Erythroblast (primary cell): ENCODE measurements at regions not wholly inside any gene's neighbourhood (a gene's known extent, or its start where the extent isn't known, plus 50 kb on each side); places are given as distances from the start of the nearest gene placed in this dataset.

Experiments
- DNase-seq, 2 experiments: peaks; one replicate each; lab custom pipeline; 2025; lab: John Stamatoyannopoulos, UW
- GATA1 ChIP-seq: IDR thresholded peaks from 2 replicates; pipeline ENCODE4 v1.6.1; 2011; ENCODE audit warnings: low read depth, mild to moderate bottlenecking, control low read depth, low read length, moderate library complexity
- POLR2A ChIP-seq: IDR thresholded peaks from 2 replicates; pipeline ENCODE4 v1.6.1; 2011; ENCODE audit warnings: mild to moderate bottlenecking, low read length

DNA sequence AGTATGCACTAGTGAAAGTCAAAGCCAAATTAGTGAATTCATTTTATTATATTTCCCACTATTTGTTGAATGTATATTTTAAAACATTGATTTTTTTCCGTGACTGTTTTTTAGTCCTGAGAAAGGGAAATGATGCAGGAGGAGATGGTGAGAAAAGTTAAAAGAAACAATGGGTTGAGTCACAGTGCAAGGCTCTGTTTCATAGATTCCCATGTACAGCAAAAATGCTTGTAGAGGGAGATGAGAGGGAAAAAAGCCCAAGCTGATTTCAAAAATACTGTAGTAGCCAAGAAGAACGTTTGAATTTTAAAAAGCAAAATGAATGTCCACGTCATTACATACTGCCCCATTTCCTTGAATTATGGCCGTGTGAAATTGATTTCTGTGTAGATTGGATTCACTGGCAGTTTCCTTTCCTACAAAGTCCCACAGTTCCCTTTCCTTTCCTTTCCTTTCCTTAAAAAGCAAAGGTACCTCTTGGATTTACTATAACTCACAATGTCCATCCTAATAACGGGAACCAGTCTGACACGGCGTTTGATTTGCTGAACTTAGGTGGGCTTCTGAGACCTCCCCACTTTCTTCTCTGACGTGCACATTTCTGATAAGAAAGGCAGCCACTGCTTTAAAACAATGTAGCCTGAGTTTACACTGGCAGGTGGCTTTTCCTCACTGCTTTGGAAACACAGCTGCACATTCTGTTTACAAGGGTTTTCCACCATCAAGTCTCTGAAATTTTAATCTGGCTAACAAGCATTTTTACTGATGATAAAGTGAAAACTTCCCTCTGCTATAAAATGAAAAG is 63.7 kb downstream of the SPCS3 start:
- DNase-seq, result no peak
- TF ChIP-seq GATA1 (no peak), POLR2A (no peak)

DNA sequence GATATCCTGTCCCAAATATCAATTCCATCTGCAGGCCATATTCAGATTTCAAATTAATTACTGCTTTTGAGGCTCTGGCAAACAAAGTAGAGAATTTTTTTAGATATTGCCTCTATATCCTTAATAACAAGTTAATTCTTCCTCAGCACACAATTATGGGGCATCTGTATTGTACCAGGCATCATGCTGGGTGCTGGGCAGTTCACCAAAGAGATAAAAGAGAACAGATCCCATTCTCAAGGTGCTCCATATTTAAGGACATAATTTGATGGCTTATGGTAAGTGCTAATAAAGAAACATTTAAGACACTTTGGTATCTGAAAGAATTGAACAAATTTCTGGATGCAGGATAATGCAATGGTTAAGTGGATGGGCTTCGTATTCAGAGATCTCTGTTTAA is 65.8 kb downstream of the SPCS3 start:
- TF ChIP-seq POLR2A (no peak), GATA1 (no peak)
- no peak for DNase-seq

- DNase-seq, result no peak
- TF ChIP-seq POLR2A (no peak), GATA1 (no peak)
Measured at GRCh38 chr4:176387571-176387970, 67.8 kb downstream of the SPCS3 start.

GRCh38 chr4:176393306-176394013 is 73.7 kb downstream of the SPCS3 start:
- DNase-seq, result no peak
- TF ChIP-seq POLR2A, result no peak
- no peak for TF ChIP-seq GATA1

DNA sequence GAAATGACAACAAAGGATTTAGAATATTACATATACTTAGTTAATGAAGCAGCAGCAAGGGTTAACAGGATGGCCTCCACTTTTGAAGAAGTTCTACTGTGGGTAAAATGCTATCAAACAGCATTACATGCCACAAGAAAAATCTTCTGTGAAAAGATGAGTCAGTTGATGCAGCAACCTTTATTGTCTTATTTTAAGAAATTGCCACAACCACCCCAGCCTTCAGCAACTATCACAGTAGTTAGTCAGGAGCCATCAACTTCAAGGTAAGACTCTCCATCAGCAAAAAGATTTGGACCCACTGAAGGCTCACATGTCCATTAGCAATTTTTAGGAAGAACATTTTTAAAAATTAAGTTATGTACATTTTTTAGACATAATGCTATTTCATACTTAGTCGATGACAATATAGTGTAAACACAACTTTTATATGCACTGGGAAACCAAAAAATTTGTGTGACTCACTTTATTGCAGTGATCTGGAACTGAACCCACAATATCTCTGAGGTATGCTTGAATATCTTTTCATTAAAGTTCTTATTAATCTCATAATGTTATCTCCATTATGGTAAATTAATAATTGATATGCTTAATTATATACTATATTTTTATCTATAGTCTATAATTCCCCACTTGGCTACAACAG is 81.2 kb downstream of the SPCS3 start:
- no peak for DNase-seq
- TF ChIP-seq GATA1, result no peak
- no peak for TF ChIP-seq POLR2A

GRCh38 chr4:176404621-176405020 is 84.9 kb downstream of the SPCS3 start:
- TF ChIP-seq POLR2A, result no peak
- TF ChIP-seq GATA1, result no peak
- no peak for DNase-seq

DNA sequence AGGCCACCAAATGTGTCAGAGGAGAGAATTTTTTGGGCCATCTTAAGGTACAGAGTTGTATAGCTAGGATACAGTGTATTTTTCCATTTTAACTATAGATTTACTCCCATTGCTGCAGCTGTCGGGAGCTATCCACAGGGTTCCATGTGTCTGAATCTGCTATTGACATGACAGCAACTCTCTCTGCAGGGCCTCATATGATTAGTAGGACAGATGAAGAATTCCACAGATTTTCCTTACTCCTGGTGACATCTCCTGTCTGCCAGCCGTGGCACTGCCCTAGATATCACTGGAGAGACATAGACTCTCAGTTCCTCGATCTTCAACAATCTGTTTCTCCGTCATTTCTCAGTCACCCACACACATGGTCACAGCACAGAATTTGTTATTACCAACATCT is 86.5 kb downstream of the SPCS3 start:
- no peak for TF ChIP-seq POLR2A
- TF ChIP-seq GATA1, result no peak
- no peak for DNase-seq

GRCh38 chr4:176406736-176407135 is 87.0 kb downstream of the SPCS3 start:
- DNase-seq, result no peak

DNA sequence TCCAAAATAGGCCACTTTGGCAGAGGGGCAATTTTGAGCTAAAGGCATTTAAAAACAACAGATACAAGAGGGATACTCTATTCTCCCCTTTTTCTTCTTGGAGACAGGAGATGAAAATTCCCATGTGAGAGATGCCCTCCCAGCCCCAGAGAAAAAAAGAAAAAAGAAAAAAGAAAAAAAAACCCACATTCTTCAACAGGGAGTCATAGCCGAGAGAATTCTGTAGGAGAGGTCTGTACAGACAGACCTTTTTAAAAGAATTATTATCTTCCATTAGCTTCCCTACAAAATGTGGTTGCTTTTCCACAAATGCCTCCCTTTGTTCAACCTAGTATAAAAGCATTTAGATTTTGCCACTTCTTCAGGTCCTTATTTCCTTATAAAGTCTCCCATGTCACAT is 89.9 kb downstream of the SPCS3 start:
- DNase-seq, result no peak
- TF ChIP-seq POLR2A (no peak), GATA1 (no peak)

More at GRCh38 chr4:176406736-176407135, 87.0 kb downstream of the SPCS3 start:
- TF ChIP-seq POLR2A (no peak), GATA1 (no peak)

- no peak for DNase-seq
- TF ChIP-seq GATA1, result no peak
- no peak for TF ChIP-seq POLR2A
Measured at GRCh38 chr4:176413171-176413570, 93.4 kb downstream of the SPCS3 start.

GRCh38 chr4:176422001-176422400 is 102.2 kb downstream of the SPCS3 start:
- TF ChIP-seq POLR2A, result no peak
- TF ChIP-seq GATA1, result no peak
- no peak for DNase-seq

DNA sequence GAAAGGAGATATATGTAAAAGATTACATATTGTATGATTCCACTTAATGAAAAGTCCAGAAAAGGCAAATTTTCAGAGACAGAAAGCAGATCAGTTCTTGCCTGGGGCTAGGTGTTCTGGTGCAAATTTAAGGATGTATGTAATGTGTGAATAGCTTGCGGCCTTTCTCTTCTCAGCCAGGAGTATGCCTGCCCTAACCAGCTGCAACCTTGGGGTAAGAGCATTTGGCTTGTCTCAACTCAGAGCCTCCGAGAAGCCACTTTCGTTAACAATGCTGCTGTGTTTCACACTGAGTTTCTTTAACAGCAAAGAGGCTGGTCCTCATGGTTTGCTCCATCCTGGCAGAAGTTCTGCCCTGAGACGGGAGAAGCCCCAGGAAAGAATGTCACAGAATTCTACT is 102.7 kb downstream of the SPCS3 start:
- TF ChIP-seq POLR2A, result no peak
- TF ChIP-seq GATA1, result no peak
- DNase-seq, result no peak

DNA sequence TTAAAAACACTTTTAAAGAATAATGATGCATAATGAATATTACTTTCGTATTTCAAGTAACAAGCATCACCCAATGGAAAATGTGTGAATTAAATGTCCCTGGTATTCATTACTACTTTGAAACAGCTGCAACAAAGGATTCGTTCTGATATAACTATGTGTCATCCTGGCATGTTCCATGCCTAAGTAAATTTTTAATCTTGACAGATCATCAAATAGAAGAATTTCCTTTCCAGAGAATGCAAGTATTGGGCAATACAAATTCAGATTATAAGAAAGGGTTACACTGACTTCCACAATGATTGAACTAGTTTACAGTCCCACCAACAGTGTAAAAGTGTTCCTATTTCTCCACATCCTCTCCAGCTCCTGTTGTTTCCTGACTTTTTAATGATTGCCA is 105.3 kb downstream of the SPCS3 start:
- TF ChIP-seq POLR2A (no peak), GATA1 (no peak)
- no peak for DNase-seq
